ENCODE measurements at regions not wholly inside any gene's neighbourhood (a gene's known extent, or its start where the extent isn't known, plus 50 kb on each side); places are given as distances from the start of the nearest gene placed in this dataset.

GRCh38 chr10:111967116-111967515 is 216.4 kb downstream of the GPAM start:
- TF ChIP-seq PRDM15 (CRISPR knock-in tag; IDR thresholded peaks at IDR 0.05) = no peak
- TF ChIP-seq ZNF232 (CRISPR knock-in tag; IDR thresholded peaks at IDR 0.05) = no peak
- TF ChIP-seq, protein P1, sequence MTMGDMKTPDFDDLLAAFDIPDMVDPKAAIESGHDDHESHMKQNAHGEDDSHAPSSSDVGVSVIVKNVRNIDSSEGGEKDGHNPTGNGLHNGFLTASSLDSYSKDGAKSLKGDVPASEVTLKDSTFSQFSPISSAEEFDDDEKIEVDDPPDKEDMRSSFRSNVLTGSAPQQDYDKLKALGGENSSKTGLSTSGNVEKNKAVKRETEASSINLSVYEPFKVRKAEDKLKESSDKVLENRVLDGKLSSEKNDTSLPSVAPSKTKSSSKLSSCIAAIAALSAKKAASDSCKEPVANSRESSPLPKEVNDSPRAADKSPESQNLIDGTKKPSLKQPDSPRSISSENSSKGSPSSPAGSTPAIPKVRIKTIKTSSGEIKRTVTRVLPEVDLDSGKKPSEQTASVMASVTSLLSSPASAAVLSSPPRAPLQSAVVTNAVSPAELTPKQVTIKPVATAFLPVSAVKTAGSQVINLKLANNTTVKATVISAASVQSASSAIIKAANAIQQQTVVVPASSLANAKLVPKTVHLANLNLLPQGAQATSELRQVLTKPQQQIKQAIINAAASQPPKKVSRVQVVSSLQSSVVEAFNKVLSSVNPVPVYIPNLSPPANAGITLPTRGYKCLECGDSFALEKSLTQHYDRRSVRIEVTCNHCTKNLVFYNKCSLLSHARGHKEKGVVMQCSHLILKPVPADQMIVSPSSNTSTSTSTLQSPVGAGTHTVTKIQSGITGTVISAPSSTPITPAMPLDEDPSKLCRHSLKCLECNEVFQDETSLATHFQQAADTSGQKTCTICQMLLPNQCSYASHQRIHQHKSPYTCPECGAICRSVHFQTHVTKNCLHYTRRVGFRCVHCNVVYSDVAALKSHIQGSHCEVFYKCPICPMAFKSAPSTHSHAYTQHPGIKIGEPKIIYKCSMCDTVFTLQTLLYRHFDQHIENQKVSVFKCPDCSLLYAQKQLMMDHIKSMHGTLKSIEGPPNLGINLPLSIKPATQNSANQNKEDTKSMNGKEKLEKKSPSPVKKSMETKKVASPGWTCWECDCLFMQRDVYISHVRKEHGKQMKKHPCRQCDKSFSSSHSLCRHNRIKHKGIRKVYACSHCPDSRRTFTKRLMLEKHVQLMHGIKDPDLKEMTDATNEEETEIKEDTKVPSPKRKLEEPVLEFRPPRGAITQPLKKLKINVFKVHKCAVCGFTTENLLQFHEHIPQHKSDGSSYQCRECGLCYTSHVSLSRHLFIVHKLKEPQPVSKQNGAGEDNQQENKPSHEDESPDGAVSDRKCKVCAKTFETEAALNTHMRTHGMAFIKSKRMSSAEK (CRISPR knock-in tag; IDR thresholded peaks at IDR 0.05; ENCODE audit: borderline replicate concordance) = no peak
- TF ChIP-seq, protein P2, sequence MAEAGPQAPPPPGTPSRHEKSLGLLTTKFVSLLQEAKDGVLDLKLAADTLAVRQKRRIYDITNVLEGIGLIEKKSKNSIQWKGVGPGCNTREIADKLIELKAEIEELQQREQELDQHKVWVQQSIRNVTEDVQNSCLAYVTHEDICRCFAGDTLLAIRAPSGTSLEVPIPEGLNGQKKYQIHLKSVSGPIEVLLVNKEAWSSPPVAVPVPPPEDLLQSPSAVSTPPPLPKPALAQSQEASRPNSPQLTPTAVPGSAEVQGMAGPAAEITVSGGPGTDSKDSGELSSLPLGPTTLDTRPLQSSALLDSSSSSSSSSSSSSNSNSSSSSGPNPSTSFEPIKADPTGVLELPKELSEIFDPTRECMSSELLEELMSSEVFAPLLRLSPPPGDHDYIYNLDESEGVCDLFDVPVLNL (CRISPR knock-in tag; IDR thresholded peaks at IDR 0.05; ENCODE audit: borderline replicate concordance, low read depth) = no peak
- TF ChIP-seq ARID4B (CRISPR knock-in tag; IDR thresholded peaks at IDR 0.05; ENCODE audit: borderline replicate concordance) = no peak
- no peak for TF ChIP-seq ZNF281 (CRISPR knock-in tag; IDR thresholded peaks at IDR 0.05)
- TF ChIP-seq ZNF396 (CRISPR knock-in tag; IDR thresholded peaks at IDR 0.05; ENCODE audit: borderline replicate concordance) = no peak
- TF ChIP-seq GRHL2 (CRISPR knock-in tag; IDR thresholded peaks at IDR 0.05; ENCODE audit: insufficient replicate concordance, severe bottlenecking) = no peak
- no peak for TF ChIP-seq ELF4 (CRISPR knock-in tag; IDR thresholded peaks at IDR 0.05; ENCODE audit: low read depth)
- TF ChIP-seq ATF3 (CRISPR knock-in tag; conservative IDR thresholded peaks at IDR 0.05) = no peak
- no peak for ATAC-seq
- POLR2A ChIA-PET = no interaction called here
- no peaks in the 10 kb centered on the region for H3K4me1 Mint-ChIP-seq
- H3K9me3 Mint-ChIP-seq = peaks cover 37% of the 10 kb centered on the region
- H3K4me3 Mint-ChIP-seq = no peak overlapping the region
- no peak for DNase-seq (ENCODE audit: low spot score)
- no peaks in the 10 kb centered on the region for H3K27me3 Mint-ChIP-seq (ENCODE audit: low read depth)
- CTCF ChIA-PET = no interaction called here
- no peak overlapping the region for H3K27ac Mint-ChIP-seq
- H3K36me3 Mint-ChIP-seq = peaks cover 9% of the 10 kb centered on the region

Measured in WTC11 (cell line).